ELR (cell line): ENCODE measurements at regions not wholly inside any gene's neighbourhood (a gene's known extent, or its start where the extent isn't known, plus 50 kb on each side); places are given as distances from the start of the nearest gene placed in this dataset.
"Not testable (repeated sequence)": the region's sequence is repeated elsewhere in the genome, so short reads cannot be mapped to it uniquely, and the experiment has no call there.

Experiments used
- DNase-seq: peaks from one replicate; pipeline ENCODE4 v3.0.0-alpha.2; 2015; ENCODE audit warnings: low read depth

DNA sequence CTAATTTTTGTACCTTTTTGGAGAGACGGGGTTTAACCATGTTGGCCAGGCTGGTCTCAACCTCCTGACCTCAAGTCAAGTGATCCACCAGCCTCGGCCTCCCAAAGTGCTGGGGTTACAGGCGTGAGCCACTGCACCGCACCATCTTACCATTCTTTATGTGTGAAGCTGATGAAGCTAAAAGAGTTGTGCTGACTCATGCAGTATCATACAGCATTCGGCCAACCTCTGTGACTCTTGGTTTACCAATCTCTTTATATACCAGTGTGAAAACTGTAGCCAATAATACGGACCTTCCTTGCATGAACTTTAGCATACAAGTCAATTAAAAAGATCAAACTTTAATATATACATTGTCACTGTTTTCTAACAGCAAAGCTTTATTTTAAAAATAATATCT is 878.2 kb upstream of the MBL2 start:
- DNase-seq = peak; percentile 2

DNA sequence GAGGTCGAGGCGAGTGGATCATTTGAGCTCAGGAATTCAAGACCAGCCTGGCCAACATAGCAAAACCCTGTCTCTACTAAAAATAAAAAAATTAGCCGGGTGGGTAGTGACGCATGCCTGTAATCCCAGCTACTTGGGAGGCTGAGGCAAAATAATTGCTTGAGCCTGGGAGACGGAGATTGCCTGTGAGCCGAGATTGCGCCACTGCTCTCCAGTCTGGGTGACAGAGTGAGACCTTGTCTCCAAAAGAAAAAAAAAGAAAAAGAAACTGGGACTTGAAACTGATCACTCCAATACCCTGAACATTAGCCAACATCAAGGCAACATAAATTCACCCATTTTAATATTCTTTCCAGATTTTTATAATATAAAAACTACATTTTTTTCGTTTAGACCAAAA is 874.6 kb upstream of the MBL2 start:
- DNase-seq = not testable (repeated sequence)

DNA sequence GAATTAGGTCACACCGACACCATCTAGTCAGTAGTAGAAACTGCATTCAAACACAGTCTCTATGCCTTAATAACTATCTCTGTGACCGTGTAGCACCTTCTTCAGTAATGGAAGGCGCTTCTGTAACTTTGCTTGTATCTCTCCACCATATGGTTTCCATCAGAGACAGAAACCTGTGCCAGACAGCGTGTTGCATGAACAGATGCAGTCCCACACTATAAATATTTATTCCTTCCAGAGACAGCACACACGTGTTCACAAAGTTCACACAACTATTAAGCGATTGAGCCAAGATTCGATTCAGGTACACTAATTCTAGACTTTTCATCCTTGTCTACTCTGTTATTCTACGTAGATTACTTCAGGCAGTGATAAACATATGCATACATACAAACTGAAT is 873.9 kb upstream of the MBL2 start:
- no peak for DNase-seq

DNA sequence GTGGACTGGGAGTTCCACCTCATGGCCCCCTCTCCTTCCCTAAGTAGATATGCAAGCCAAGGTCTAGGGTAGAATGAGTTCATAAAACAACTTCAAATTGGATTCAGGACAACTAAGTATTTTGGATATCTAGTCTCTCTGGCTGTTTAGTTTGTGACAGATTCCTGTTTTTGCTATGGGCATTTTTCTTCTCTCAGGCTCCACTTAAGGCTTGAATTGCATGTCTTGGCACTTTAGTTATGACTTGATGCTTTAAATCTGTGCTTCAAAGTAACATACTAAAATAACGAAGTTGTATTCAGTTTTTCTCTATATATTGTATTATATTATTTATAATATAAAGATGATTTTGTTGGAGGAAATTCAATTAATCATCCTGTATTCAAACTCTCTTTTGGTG is 873.4 kb upstream of the MBL2 start:
- no peak for DNase-seq

DNA sequence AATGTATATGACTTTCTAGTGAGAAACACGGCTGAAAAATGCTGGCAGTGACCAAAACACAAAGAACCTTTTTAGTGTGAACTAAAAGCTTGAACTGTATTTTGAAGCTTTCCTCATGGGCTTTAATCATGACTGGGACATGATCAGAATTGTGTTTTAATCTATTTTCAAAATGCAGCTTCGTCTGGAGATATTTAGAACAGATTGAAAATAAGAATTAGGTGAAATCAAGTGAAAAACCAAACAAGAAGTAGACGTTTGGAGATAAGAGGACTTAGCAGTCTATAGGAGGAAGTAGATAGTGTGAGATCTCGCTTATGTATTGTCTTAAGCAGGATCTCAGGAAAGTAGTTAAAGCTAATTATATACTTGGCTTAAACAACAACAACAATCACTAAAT is 865.4 kb upstream of the MBL2 start:
- no peak for DNase-seq

DNA sequence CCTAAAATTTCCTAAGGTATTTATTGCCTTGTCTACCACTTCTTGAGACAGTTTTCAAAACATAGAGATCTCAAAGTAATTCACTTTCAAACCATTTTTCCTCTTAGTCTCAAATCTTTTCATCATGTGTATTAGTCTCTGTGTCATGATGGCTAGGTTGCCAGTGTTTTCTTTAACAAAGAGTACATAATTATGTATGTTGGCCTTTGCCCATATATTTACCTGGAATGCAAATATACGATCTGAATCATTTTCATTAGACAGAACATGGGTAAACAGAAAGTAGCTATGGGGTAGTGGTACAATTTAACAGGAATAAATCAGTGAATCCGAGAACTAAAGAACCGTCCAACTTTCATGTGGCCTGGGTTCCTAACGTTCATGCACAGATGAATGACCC is 852.1 kb upstream of the MBL2 start:
- no peak for DNase-seq

DNA sequence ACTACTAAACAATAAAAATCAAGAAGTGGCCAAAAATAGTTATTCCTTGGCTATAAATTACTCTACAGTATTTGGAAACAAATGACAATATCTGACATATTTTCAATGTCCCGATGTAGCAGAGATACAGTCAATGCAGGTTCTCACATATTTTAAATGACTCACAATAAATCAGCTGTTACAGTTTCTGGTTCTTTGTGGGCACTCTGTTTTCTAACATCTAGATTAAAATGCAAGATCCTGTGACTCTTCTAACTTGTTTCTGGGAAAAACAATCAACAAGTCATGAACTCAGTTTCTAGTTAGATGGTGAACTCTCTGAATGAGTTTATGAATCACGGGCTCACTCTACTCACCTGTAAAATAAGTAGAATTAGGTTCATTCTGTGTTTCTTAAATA is 849.6 kb upstream of the MBL2 start:
- no peak for DNase-seq

DNA sequence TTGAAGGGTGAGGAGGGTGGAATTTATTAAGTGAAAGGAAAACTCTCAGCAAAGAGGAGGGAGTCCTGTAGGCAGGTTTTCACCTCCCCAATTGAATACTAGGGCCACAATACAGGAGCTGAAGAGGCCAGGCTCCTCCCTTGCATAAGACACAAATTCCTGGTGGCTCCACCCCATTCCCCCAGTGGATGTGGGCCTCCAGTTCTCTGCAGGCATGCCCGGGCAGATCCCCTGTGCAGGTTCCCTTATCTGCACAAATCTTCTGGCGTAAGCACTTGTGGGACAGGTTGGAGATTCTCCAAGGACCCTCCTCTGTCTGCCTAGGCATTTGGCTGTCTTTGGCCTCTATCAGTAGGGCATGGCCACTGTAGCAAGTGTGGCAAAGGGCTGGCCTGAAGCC is 847.1 kb upstream of the MBL2 start:
- DNase-seq = no peak

DNA sequence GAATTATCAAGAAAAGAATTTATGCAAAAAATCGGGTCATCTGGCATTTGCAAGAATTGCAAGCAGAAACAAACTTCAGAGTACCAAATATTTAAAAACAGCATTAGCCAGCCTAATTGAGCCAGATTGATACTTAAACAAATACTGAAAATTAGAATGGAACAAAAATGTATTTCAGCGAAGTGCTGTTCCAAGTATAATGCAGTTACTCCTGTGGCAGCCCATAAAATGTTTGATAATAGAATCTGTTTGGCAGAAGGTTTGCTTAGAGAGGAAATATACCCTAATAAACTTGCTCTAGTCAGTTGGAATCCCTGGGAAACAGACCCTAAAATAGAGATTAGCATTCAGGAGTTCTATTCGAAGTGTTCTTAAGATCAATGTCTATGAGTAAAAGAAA is 835.1 kb upstream of the MBL2 start:
- no peak for DNase-seq

DNA sequence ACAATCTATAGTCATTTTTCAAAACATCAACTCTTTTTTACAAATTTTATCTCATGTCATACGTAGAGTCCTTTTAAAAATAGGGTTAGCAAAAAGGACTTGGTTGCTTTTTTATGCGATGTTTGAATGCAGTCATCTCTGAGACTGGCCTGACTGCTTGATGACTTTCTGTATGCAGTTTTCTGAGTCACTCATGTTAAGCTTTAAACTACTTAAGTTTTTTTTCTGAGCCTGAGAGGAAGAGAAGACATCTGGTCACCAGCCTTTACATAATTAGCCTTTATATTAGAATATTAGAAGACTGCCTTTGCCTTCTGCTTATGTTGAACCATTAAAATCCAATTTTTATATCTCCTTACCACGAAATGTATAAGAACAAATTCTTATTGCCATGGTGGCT is 834.4 kb upstream of the MBL2 start:
- DNase-seq = peak; percentile 2

DNA sequence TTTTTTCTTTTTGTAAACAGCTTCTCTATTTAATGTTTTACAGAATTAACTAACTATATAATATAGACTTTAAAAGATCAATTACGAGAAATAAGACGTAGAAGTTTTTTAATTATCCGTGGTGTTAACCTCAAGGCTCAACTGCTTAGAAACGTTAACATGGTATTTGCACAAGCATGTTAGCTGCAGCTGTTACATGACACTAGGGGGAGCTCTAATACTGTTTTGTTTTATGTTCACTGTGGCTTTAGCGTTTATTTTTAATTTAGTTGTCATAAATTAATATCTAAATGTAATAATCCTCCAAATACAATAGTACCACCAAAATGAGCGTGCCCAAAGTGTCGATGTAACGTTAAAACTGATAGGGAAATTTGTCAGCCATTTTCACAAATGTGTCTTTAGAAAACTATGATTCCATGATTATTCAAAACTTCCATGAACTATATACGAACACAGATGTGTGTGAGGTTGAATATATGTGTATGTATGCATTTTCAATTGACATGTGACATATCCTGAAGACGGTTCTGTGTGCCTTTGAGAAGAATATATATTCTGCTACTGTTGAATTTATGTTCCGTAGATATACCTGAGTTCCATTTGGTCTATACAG is 828.8 kb upstream of the MBL2 start:
- DNase-seq = peak; percentile 52

DNA sequence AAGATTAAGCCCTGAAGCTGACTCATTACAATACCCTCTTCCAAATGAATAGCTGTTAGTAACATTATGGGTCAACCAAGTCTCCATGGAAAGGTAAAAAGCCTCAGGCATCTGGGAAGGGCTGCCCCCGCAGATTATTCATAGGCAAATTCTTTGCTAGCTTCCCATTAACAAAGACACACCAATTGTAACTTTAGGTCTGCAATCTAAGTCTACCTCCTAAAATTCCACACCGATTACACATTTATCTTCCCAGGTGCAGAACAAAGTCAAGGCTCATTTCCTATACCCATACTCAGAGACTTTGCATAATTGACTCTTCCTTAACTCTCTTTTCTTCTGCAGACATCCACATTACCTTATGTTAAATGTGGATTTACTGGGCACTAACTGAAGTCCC is 826.3 kb upstream of the MBL2 start:
- peak; percentile 17 for DNase-seq

DNA sequence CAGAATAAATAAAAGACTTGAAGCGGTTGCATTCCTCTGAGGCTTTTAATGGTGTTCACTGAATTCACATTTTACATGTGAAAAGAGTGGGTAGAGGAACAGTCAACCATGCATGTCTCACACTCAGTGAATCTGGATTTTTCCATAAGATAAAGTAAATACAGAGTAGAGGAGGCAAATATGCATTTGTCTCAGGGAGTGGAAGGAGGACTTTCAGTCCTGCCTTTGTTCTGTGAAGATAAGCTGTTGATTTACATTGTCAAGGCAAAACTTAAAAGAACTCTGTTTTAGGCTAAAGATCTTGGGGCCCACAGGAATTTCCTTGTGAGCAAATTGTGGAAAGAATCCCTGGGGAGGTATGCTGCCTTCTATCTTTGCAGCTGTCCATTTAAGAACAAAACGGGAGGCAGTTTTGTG is 825.3 kb upstream of the MBL2 start:
- DNase-seq = no peak

DNA sequence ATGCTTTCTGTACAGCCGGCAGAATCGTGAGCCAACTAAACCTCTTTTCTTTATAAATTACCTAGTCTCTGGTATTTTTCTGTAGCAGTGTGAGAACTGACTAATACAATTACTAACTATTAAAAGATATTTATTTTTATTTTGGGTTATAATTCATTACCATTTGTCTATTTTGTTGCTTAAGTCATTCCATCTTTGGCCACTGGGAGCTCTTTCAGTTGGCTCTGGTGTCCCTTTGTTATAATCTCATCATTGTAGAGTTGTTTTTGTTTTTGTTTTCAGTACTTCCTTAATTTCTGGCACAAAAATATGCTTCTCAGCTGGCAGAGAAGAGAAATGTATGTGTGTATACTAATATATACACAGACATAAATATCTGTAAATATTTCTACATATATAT is 807.9 kb upstream of the MBL2 start:
- DNase-seq = no peak

DNA sequence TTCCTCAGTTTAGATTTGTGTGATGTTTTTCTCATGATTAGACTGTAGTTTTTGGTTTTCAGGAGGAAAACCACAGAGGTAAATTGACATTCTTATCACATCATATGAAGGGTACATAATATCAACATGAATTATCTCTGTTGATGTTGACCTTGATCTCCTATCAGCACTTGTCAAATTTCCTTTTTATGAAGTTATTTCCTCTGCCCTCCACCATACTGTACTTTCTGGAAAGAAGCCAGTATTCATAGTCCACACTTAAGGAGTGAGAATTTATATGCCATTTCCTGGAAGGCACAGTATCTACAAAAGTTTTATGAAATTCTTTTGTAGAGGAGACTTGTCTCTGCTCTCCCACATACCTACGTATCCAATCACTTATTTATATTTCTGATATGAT is 807.2 kb upstream of the MBL2 start:
- DNase-seq = no peak

DNA sequence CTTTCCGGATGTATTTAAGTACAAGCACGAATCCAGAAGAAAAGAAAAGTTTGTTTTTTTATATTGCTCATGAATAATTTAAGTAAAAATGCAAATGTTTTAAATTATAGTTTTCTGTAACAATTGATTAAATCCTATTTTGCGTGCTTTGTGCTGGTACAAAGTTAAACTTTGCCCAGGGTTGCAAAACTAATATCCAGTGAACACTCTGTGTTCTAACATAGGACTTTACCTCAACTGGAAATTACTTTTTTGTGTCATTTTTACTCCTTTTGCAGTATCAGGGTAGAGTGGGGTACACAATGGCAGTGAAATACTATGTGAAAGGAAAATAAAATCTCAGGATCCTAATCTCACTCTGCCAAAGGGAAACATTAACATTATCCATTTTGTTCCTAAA is 801.4 kb upstream of the MBL2 start:
- no peak for DNase-seq

DNA sequence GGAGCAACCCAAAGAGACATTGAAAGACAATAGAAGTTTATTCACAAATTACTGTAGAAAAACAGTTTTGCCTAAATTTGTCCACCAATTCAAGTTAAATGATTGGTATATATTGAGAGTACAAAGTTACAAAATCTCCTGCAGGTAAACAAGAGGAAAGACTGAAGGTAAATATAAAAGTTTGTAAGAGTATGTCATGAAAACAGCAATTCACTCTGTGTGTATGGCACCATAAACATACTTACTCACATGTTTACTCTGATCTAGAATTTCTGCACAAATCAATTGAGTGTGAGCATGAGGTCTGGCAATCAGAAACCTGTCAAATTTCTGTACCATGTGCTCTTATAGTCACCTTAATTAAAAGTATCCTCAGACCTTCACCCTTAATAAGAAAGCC is 800.9 kb upstream of the MBL2 start:
- no peak for DNase-seq

DNA sequence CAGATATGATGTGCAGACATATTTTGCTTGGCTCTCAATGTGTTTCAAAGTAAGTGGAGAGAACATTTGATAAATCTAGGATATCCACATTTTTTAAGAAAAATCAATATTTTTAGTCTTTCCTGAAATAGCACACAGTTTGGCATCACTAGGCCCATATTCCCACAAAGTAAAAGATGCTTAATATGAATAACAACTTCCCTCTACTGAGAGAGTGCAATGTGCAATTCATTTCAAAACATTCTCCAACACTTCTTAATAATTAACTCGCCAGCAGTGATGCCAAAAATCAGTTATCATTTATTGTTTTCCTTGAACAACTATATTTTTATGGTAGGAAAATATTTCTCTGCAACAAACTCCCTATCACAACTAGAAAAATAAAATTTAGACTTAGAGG is 800.2 kb upstream of the MBL2 start:
- no peak for DNase-seq

DNA sequence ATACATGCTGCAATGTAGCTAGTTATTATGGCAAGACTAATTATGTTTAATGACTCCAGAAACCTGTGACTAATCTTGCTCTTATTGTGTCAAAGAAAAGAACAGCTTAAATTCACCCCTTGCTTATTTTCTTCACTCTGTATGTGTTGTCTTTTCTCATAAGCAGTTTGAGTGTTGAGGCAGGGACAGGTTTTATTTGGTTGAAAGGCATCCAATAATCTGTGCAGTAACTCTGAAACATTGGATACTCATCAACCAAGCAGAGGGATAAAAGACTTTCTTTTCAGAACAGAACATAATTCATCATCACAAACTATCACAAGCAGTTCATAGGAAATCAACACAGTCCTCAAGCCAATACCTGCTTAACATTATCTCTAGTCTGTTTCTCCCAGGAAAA is 797.6 kb upstream of the MBL2 start:
- no peak for DNase-seq

DNA sequence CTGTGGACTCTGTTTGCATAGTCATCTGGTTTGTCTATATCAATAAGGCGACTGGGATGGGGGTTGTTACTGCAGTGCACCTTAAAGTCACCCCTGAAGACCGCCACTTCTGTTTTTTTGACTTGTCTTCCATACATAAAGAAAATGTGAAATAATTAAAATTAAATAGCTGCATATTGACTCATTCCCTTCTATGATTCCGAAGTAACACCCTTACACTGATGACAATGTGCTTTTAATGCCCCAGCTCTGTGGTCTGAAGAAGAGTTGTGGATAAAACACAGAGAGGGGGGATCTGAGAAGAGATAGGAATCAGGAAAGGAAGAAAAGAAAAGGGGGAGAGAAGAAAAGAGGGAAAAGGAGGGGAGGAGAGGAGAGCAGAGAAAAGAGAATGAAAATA is 796.9 kb upstream of the MBL2 start:
- no peak for DNase-seq

DNA sequence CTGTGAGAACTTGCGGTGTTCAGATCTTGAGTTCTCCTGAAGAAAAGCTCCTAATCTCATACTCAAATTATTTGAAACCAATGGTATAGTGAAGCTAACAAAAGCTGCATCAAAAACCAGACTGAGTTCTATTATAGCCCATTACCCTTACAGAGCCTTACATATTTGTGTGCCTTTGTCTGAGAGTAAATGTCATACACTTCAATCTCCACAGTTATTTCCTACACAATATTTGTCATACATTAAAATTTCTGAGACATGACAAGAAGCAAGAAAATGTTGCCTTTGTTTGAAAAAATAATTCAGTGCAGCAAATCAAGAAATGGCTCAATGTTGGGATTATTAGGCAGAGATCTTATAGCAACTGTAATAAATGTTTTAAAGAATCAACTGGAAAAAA is 776.1 kb upstream of the MBL2 start:
- no peak for DNase-seq

DNA sequence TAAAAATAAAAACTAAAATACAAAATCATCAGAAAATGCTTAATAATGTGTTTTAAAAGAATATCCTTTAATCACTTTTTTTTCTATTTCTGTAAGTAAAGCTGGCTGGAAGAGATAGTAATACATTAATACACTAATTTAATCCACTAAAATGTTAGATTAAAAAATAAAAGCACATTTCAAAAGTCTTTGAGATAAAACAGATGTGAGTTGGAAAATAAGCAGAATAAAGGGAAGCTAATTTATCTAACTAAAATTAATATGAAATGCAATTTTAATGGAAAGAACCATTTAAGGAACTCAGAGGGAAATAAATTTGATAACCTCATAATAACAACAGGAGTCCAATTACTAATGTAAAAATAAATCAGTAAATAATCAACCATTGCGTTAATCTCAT is 774.8 kb upstream of the MBL2 start:
- DNase-seq = no peak

DNA sequence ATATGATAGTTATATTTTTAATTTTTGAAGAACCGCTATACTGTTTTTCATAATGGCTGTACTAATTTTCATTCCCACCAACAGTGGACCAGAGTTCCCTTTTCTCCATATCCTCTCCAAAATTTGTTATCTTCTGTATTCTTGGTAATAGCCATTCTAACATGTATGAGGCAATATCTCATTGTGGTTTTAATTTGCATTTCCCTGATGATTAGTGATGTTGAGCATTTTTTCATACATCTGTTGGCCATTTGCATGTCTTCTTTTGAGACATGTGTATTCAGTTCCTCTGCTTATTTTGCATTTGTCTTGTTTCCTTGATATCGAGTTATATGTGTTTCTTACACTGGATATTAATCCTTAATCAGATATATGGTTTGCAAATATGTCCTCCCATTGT is 770.8 kb upstream of the MBL2 start:
- DNase-seq = no peak

DNA sequence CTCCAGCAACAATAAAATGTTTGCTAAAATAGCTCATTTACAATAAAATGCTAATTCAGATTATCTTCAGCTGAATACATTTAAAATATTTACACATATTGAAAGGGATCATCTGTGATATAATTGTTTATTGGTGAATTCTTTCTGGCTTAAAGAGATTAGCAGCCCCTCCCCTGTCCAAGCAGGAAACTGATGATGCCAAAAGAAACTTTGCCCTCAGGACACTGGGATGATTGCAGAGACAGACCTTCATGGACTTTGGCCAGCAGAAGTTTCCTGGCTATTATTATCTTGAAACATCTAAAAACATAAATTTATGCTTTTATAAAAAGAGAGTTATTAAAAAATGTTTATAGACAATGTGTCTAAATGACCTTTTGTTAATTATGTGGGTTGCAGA is 764.9 kb upstream of the MBL2 start:
- DNase-seq = no peak

DNA sequence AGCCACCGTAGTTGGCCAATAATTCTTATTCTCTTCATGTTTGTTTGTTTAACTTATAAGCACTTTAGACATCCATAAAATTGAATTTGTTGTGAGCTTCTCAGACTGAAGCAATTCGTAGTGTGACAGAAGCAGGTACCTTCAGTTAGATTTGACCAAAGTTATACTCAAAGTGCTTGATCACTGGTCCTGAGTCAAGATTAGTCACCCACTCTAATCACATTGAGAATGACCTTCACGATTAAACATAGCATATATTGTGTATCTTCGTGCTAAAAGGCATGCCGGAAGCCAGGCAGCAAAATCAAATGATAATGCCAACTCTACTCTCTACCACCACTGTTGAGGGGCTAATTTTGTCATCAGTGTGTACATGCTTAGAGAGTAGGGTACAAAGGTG is 763.7 kb upstream of the MBL2 start:
- DNase-seq = peak; percentile 20
